ENCODE measurements at regions not wholly inside any gene's neighbourhood (a gene's known extent, or its start where the extent isn't known, plus 50 kb on each side); places are given as distances from the start of the nearest gene placed in this dataset.

DNA sequence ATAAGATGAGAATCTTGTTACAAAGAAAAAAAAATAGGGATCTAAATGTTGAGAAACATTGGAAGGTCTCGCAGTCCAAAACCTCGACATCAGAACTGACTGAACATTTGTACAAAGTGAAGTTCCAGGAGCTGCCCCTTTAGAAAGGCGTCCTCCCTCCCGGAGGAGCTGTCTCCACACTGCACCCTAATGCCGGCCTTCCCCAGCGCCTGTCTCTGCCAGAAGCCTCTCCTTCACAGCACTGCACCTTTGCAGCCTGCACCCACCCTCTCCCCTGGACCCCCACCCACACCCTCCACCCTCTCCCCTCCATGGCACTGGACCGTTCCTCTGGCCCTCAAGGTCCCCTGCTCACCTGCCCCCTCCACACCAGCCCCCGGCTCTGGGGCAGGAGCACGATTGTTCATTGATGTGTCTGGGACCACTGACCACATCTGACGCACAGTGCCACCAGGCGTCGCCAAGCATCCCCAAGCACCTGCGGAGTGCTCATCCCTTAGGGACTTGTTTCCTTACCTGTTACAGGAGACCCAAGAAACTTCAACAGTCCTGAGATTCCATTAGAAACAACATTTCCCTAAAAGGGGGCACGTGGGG lies 90.3 kb upstream of the SNTG2 start:
- TF ChIP-seq EZH2 (optimal IDR thresholded peaks at IDR 0.05; ENCODE audit: low read depth, low read length) (no peak), EZH2phosphoT487 (IDR thresholded peaks at IDR 0.05; ENCODE audit: low read length) (no peak)
- TF ChIP-seq, protein P1, sequence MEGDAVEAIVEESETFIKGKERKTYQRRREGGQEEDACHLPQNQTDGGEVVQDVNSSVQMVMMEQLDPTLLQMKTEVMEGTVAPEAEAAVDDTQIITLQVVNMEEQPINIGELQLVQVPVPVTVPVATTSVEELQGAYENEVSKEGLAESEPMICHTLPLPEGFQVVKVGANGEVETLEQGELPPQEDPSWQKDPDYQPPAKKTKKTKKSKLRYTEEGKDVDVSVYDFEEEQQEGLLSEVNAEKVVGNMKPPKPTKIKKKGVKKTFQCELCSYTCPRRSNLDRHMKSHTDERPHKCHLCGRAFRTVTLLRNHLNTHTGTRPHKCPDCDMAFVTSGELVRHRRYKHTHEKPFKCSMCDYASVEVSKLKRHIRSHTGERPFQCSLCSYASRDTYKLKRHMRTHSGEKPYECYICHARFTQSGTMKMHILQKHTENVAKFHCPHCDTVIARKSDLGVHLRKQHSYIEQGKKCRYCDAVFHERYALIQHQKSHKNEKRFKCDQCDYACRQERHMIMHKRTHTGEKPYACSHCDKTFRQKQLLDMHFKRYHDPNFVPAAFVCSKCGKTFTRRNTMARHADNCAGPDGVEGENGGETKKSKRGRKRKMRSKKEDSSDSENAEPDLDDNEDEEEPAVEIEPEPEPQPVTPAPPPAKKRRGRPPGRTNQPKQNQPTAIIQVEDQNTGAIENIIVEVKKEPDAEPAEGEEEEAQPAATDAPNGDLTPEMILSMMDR (IDR thresholded peaks at IDR 0.05; ENCODE audit: low read length), result no peak
- Histone ChIP-seq H3K4me3 (ENCODE audit: low read length) (no peak overlapping the region), H3K36me3 (replicated peaks; ENCODE audit: insufficient read depth, low read length) (no peaks in the 10 kb centered on the region), H3K9me3 (replicated peaks; ENCODE audit: insufficient read depth, low read length) (no peaks in the 10 kb centered on the region), H3K4me1 (ENCODE audit: low read length) (no peaks in the 10 kb centered on the region), H3K27ac (ENCODE audit: low read length) (no peak overlapping the region), H3K27me3 (replicated peaks; ENCODE audit: insufficient read depth, low read length) (no peaks in the 10 kb centered on the region), H2AFZ (ENCODE audit: low read length) (no peak overlapping the region), H3K79me2 (ENCODE audit: low read length) (no peaks in the 10 kb centered on the region), H3K9ac (ENCODE audit: low read length) (no peak overlapping the region), H3F3A (ENCODE audit: insufficient read depth, low read length) (no peaks in the 10 kb centered on the region), H4K20me1 (ENCODE audit: insufficient read depth, low read length) (no peaks in the 10 kb centered on the region), H3K4me2 (ENCODE audit: low read depth, low read length) (no peak overlapping the region), H3K9me2 (replicated peaks; ENCODE audit: insufficient read depth, low read length) (no peaks in the 10 kb centered on the region)
- no peak for DNase-seq

DNA sequence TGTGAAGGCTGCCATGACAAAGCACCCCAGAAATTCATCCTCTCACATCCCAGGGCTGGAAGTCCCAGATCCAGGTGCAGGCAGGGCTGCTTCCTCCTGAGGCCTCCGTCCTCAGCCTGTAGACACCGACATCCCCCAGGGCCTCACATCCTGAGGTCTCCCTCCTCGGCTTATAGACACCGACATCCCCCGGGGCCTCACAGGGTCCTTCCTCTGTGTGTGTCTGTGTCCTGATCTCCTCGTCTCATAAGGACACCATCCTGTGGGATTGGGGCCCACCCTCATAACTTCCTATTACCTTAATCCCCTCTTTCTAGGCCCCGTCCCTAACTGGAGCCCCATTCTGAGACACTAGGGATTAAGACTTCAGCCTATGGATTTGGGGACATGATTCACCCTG lies 92.0 kb upstream of the SNTG2 start:
- H3K9me2 ChIP-seq (replicated peaks; ENCODE audit: insufficient read depth, low read length), result no peaks in the 10 kb centered on the region
- no peaks in the 10 kb centered on the region for H3K9me3 ChIP-seq (replicated peaks; ENCODE audit: insufficient read depth, low read length)
- no peaks in the 10 kb centered on the region for H4K20me1 ChIP-seq (ENCODE audit: insufficient read depth, low read length)
- no peaks in the 10 kb centered on the region for H3K4me1 ChIP-seq (ENCODE audit: low read length)
- H2AFZ ChIP-seq (ENCODE audit: low read length), result no peak overlapping the region
- H3K4me2 ChIP-seq (ENCODE audit: low read depth, low read length), result no peak overlapping the region
- no peak overlapping the region for H3K4me3 ChIP-seq (ENCODE audit: low read length)
- no peak overlapping the region for H3K27ac ChIP-seq (ENCODE audit: low read length)
- H3K9ac ChIP-seq (ENCODE audit: low read length), result no peak overlapping the region
- H3K79me2 ChIP-seq (ENCODE audit: low read length), result no peaks in the 10 kb centered on the region
- H3K36me3 ChIP-seq (replicated peaks; ENCODE audit: insufficient read depth, low read length), result no peaks in the 10 kb centered on the region
- H3F3A ChIP-seq (ENCODE audit: insufficient read depth, low read length), result no peaks in the 10 kb centered on the region
- DNase-seq, result no peak
- no peak for TF ChIP-seq EZH2phosphoT487 (IDR thresholded peaks at IDR 0.05; ENCODE audit: low read length)
- no peak for TF ChIP-seq EZH2 (optimal IDR thresholded peaks at IDR 0.05; ENCODE audit: low read depth, low read length)
- TF ChIP-seq, protein P1 (IDR thresholded peaks at IDR 0.05; ENCODE audit: low read length), result no peak
- H3K27me3 ChIP-seq (replicated peaks; ENCODE audit: insufficient read depth, low read length), result no peaks in the 10 kb centered on the region

DNA sequence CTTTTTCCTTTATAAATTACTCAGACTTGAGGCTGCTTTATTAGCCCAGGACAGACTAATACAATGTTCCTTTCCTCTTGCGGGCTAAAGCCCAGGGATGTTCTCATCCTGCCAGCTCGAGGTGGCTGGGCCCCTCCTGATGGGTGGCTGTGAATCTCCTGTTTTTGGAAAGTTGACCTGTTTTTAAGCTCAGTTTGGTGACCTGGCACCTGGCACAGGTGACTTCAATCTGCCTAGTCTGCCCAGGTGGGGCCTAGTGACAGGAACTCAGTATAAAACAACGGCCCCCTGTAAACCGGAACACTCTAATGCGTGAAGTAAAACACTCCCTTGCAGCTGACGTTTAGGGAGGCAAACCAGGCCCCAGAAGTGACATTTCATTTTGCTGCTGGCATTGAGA lies 92.7 kb upstream of the SNTG2 start:
- Histone ChIP-seq H4K20me1 (ENCODE audit: insufficient read depth, low read length) (no peaks in the 10 kb centered on the region), H3K36me3 (replicated peaks; ENCODE audit: insufficient read depth, low read length) (no peaks in the 10 kb centered on the region), H3K9me3 (replicated peaks; ENCODE audit: insufficient read depth, low read length) (no peaks in the 10 kb centered on the region), H3K4me1 (ENCODE audit: low read length) (no peaks in the 10 kb centered on the region), H3F3A (ENCODE audit: insufficient read depth, low read length) (no peaks in the 10 kb centered on the region), H3K4me3 (ENCODE audit: low read length) (no peak overlapping the region), H3K4me2 (ENCODE audit: low read depth, low read length) (no peak overlapping the region), H2AFZ (ENCODE audit: low read length) (no peak overlapping the region), H3K9ac (ENCODE audit: low read length) (no peak overlapping the region), H3K27ac (ENCODE audit: low read length) (no peak overlapping the region), H3K79me2 (ENCODE audit: low read length) (no peaks in the 10 kb centered on the region), H3K27me3 (replicated peaks; ENCODE audit: insufficient read depth, low read length) (no peaks in the 10 kb centered on the region), H3K9me2 (replicated peaks; ENCODE audit: insufficient read depth, low read length) (no peaks in the 10 kb centered on the region)
- TF ChIP-seq EZH2 (optimal IDR thresholded peaks at IDR 0.05; ENCODE audit: low read depth, low read length) (no peak), EZH2phosphoT487 (IDR thresholded peaks at IDR 0.05; ENCODE audit: low read length) (no peak)
- TF ChIP-seq, protein P1 (IDR thresholded peaks at IDR 0.05; ENCODE audit: low read length), result no peak
- no peak for DNase-seq

Data from MM.1S (cell line).